ENCODE measurements at regions not wholly inside any gene's neighbourhood (a gene's known extent, or its start where the extent isn't known, plus 50 kb on each side); places are given as distances from the start of the nearest gene placed in this dataset.
"Not testable (repeated sequence)": the region's sequence is repeated elsewhere in the genome, so short reads cannot be mapped to it uniquely, and the experiment has no call there.

GRCh38 chr7:45430397-45430796 is 143.8 kb upstream of the ADCY1 start:
- Histone ChIP-seq H3K4me1 (no peaks in the 10 kb centered on the region), H4K20me1 (ENCODE audit: low read depth) (no peaks in the 10 kb centered on the region), H3K4me2 (no peak overlapping the region), H3K4me3 (no peak overlapping the region), H3K9me3 (ENCODE audit: low read depth) (no peaks in the 10 kb centered on the region), H3K27me3 (no peaks in the 10 kb centered on the region), H3K27ac (no peak overlapping the region), H3K36me3 (no peaks in the 10 kb centered on the region), H3K9ac (no peak overlapping the region), H2AFZ (replicated peaks) (no peak overlapping the region), H3F3A (ENCODE audit: low read depth) (no peaks in the 10 kb centered on the region), H3K79me2 (ENCODE audit: low read depth) (no peaks in the 10 kb centered on the region)
- no peak for TF ChIP-seq EZH2phosphoT487 (IDR thresholded peaks at IDR 0.05)
- Mint-ChIP-seq H3K27me3 (ENCODE audit: insufficient read depth, low read depth) (peaks cover 2% of the 10 kb centered on the region), H3K36me3 (no peaks in the 10 kb centered on the region), H3K4me3 (no peak overlapping the region), H3K27ac (no peak overlapping the region), H3K4me1 (peaks cover 4% of the 10 kb centered on the region), H3K9me3 (no peaks in the 10 kb centered on the region)
- no peak for DNase-seq (ENCODE audit: low spot score)

- no peak overlapping the region for H3K4me3 Mint-ChIP-seq
- no peaks in the 10 kb centered on the region for H3K9me3 Mint-ChIP-seq
Observed at GRCh38 chr7:45434167-45434784, 139.9 kb upstream of the ADCY1 start.

GRCh38 chr7:45435131-45435530 is 139.0 kb upstream of the ADCY1 start:
- H3K9ac ChIP-seq = no peak overlapping the region
- H3K79me2 ChIP-seq (ENCODE audit: low read depth) = no peaks in the 10 kb centered on the region
- H3F3A ChIP-seq (ENCODE audit: low read depth) = no peaks in the 10 kb centered on the region
- H3K9me3 ChIP-seq (ENCODE audit: low read depth) = no peaks in the 10 kb centered on the region
- TF ChIP-seq EZH2phosphoT487 (IDR thresholded peaks at IDR 0.05) = no peak
- TF ChIP-seq EZH2 (IDR thresholded peaks at IDR 0.05) = no peak
- TF ChIP-seq CTCF (IDR thresholded peaks at IDR 0.05) = no peak
- no peak overlapping the region for H3K4me3 Mint-ChIP-seq
- no peak overlapping the region for H3K27ac Mint-ChIP-seq
- no peaks in the 10 kb centered on the region for H3K36me3 Mint-ChIP-seq
- H3K27ac ChIP-seq = no peak overlapping the region
- no peaks in the 10 kb centered on the region for H3K9me3 Mint-ChIP-seq
- H3K4me3 ChIP-seq = no peak overlapping the region
- no peaks in the 10 kb centered on the region for H4K20me1 ChIP-seq (ENCODE audit: low read depth)
- H3K27me3 ChIP-seq = no peaks in the 10 kb centered on the region
- H3K4me1 ChIP-seq = no peaks in the 10 kb centered on the region
- no peaks in the 10 kb centered on the region for H3K36me3 ChIP-seq
- no peak overlapping the region for H3K4me2 ChIP-seq
- no peak overlapping the region for H2AFZ ChIP-seq (replicated peaks)
- H3K4me1 Mint-ChIP-seq = peaks cover 4% of the 10 kb centered on the region
- peaks cover 2% of the 10 kb centered on the region for H3K27me3 Mint-ChIP-seq (ENCODE audit: insufficient read depth, low read depth)
- no peak for DNase-seq (ENCODE audit: low spot score)

More at GRCh38 chr7:45434167-45434784, 139.9 kb upstream of the ADCY1 start:
- H3K9me3 ChIP-seq (ENCODE audit: low read depth) = no peaks in the 10 kb centered on the region
- H3K27me3 ChIP-seq = no peaks in the 10 kb centered on the region
- no peak overlapping the region for H3K4me2 ChIP-seq
- H3K4me3 ChIP-seq = no peak overlapping the region
- H3K9ac ChIP-seq = no peak overlapping the region
- no peak overlapping the region for H3K27ac ChIP-seq
- H3K36me3 ChIP-seq = no peaks in the 10 kb centered on the region
- Mint-ChIP-seq H3K27ac (no peak overlapping the region), H3K4me1 (peaks cover 4% of the 10 kb centered on the region), H3K36me3 (no peaks in the 10 kb centered on the region), H3K27me3 (ENCODE audit: insufficient read depth, low read depth) (peaks cover 2% of the 10 kb centered on the region)
- no peaks in the 10 kb centered on the region for H3K4me1 ChIP-seq
- DNase-seq (ENCODE audit: low spot score) = no peak
- no peaks in the 10 kb centered on the region for H4K20me1 ChIP-seq (ENCODE audit: low read depth)
- no peak for TF ChIP-seq EZH2phosphoT487 (IDR thresholded peaks at IDR 0.05)
- no peak for TF ChIP-seq EZH2 (IDR thresholded peaks at IDR 0.05)
- TF ChIP-seq CTCF (IDR thresholded peaks at IDR 0.05) = no peak
- no peaks in the 10 kb centered on the region for H3K79me2 ChIP-seq (ENCODE audit: low read depth)
- no peaks in the 10 kb centered on the region for H3F3A ChIP-seq (ENCODE audit: low read depth)
- H2AFZ ChIP-seq (replicated peaks) = no peak overlapping the region

- Histone ChIP-seq H3K79me2 (ENCODE audit: low read depth) (no peaks in the 10 kb centered on the region), H3F3A (ENCODE audit: low read depth) (no peaks in the 10 kb centered on the region), H3K9me3 (ENCODE audit: low read depth) (no peaks in the 10 kb centered on the region), H2AFZ (replicated peaks) (no peak overlapping the region), H3K9ac (no peak overlapping the region), H3K4me2 (no peak overlapping the region), H3K27ac (no peak overlapping the region), H3K4me1 (no peaks in the 10 kb centered on the region), H3K27me3 (no peaks in the 10 kb centered on the region), H3K4me3 (no peak overlapping the region), H3K36me3 (no peaks in the 10 kb centered on the region), H4K20me1 (ENCODE audit: low read depth) (no peaks in the 10 kb centered on the region)
- no peaks in the 10 kb centered on the region for H3K36me3 Mint-ChIP-seq
- no peaks in the 10 kb centered on the region for H3K9me3 Mint-ChIP-seq
- no peak for TF ChIP-seq EZH2 (IDR thresholded peaks at IDR 0.05)
- TF ChIP-seq EZH2phosphoT487 (IDR thresholded peaks at IDR 0.05) = no peak
- no peak for TF ChIP-seq CTCF (IDR thresholded peaks at IDR 0.05)
- H3K27ac Mint-ChIP-seq = no peak overlapping the region
- peaks cover 4% of the 10 kb centered on the region for H3K4me1 Mint-ChIP-seq
- H3K4me3 Mint-ChIP-seq = no peak overlapping the region
- peaks cover under 1% of the 10 kb centered on the region for H3K27me3 Mint-ChIP-seq (ENCODE audit: insufficient read depth, low read depth)
- DNase-seq (ENCODE audit: low spot score) = no peak
Observed at GRCh38 chr7:45435846-45436245, 138.3 kb upstream of the ADCY1 start.

- H3K27ac ChIP-seq; H3K27ac Mint-ChIP-seq; H3K9me3 ChIP-seq (ENCODE audit: low read depth); H3K36me3 Mint-ChIP-seq; H3K4me3 ChIP-seq; H3K9ac ChIP-seq; H3F3A ChIP-seq (ENCODE audit: low read depth); H3K79me2 ChIP-seq (ENCODE audit: low read depth); H3K4me3 Mint-ChIP-seq; DNase-seq (ENCODE audit: low spot score); H2AFZ ChIP-seq (replicated peaks); H3K4me2 ChIP-seq; H4K20me1 ChIP-seq (ENCODE audit: low read depth); H3K27me3 Mint-ChIP-seq (ENCODE audit: insufficient read depth, low read depth); H3K4me1 Mint-ChIP-seq; H3K27me3 ChIP-seq; H3K9me3 Mint-ChIP-seq; H3K4me1 ChIP-seq; H3K36me3 ChIP-seq: not testable (repeated sequence)
Observed at GRCh38 chr7:45440776-45441175, 133.4 kb upstream of the ADCY1 start.

All from neural progenitor cell (in vitro differentiated cells).